Rectal smooth muscle tissue (tissue), 1 donor: ENCODE measurements at regions not wholly inside any gene's neighbourhood (a gene's known extent, or its start where the extent isn't known, plus 50 kb on each side); places are given as distances from the start of the nearest gene placed in this dataset.

Experiments used
- H3K27ac ChIP-seq: one replicate; pipeline ENCODE4 v1.7.0; 2013; ENCODE audit warnings: low read depth, low read length, inconsistent platforms
- H3K27me3 ChIP-seq: one replicate; pipeline ENCODE4 v1.7.0; 2013; ENCODE audit warnings: low read length; ENCODE audit not compliant: control insufficient read depth, insufficient read depth
- H3K36me3 ChIP-seq: one replicate; pipeline ENCODE4 v1.7.0; 2013; ENCODE audit warnings: low read length; ENCODE audit not compliant: control insufficient read depth, insufficient read depth
- H3K4me1 ChIP-seq: one replicate; pipeline ENCODE4 v1.7.0; 2013; ENCODE audit warnings: low read length; ENCODE audit not compliant: control insufficient read depth, insufficient read depth
- H3K4me3 ChIP-seq: one replicate; pipeline ENCODE4 v1.7.0; 2013; ENCODE audit warnings: low read length
- H3K9ac ChIP-seq: one replicate; pipeline ENCODE4 v1.7.0; 2013; ENCODE audit warnings: low read length

DNA sequence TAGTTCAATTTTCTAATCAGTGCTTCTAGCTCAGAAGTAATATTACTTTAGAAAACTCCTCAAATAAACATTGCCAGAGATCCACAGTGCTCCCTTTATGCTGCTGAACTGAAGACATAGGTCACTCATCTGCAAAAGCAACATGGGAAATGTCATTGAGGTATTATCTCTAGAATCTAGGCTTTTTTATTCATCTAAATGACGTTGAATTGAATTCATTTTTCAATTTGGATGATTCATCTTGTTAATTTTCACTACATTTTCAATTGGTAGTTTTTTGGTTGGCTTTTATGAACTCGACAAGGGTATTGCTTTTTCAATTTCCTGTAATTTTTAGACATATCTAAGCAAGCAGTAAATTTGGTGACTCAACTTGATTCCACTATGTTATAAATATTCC lies 275.4 kb downstream of the NFKBIZ start:
- Histone ChIP-seq H3K9ac (no peak overlapping the region), H3K36me3 (no peaks in the 10 kb centered on the region), H3K4me3 (no peak overlapping the region), H3K27me3 (no peaks in the 10 kb centered on the region), H3K4me1 (peaks cover 2% of the 10 kb centered on the region), H3K27ac (no peak overlapping the region)

DNA sequence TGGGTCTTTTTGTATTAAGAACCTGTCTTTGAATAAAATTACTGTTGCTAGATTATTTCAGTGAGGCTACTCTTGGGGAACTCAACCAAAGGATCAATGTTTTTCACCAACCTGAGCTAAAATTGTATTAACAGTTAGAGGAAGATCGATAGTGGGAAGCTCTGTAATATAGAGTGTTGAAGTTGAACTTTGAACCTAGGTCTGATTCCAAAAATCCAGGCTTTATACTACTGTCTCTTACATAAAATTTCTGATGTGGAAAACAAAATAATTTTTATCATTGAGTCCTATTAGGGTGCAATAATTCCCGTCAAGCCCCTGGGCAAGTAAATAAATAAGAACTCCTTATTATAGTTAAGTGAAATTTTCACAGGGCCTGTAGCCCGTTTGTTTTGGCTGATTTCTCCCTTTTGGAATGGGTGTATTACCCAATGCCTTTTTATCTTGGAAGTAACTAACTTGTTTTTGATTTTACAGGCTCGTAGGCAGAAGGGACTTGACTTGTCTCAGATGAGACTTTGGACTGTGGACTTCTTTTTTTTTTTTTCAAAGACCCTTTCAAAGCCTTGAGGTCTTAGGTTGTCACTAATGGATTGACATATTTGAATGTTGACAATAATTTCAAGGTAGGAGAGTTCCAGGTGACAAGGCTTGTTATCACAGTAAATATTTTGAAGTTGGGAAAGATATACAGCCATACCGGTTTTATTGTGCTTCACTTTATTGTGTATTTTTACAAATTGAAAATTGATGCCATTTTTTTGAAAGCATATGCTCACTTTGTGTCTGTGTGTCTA lies 276.1 kb downstream of the NFKBIZ start:
- no peak overlapping the region for H3K9ac ChIP-seq
- H3K27ac ChIP-seq = no peak overlapping the region
- no peaks in the 10 kb centered on the region for H3K27me3 ChIP-seq
- peaks cover 6% of the 10 kb centered on the region for H3K4me1 ChIP-seq
- no peaks in the 10 kb centered on the region for H3K36me3 ChIP-seq
- H3K4me3 ChIP-seq = no peak overlapping the region

DNA sequence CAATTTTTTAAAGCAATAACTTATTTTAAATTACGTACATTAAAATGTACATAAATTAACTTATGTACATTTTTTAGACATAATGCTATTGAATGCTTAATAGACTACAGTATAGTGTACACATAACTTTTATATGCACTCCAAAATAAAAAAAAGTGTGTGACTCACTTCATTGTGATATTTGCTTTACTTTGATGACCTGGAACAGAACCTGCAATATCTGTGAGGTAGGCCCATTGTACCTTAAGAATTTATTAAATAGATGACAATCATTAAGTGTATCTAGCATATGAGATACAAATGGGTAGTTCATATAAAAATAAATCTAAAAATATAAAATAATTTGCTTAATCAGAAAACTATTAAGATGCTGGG lies 276.7 kb downstream of the NFKBIZ start:
- H3K4me1 ChIP-seq = peaks cover 10% of the 10 kb centered on the region
- H3K36me3 ChIP-seq = no peaks in the 10 kb centered on the region
- H3K27me3 ChIP-seq = no peaks in the 10 kb centered on the region
- H3K9ac ChIP-seq = no peak overlapping the region
- no peak overlapping the region for H3K27ac ChIP-seq
- no peak overlapping the region for H3K4me3 ChIP-seq

- Histone ChIP-seq H3K4me1 (peaks cover 10% of the 10 kb centered on the region), H3K36me3 (no peaks in the 10 kb centered on the region), H3K27me3 (no peaks in the 10 kb centered on the region), H3K27ac (peak overlapping the region; percentile 90), H3K9ac (no peak overlapping the region), H3K4me3 (no peak overlapping the region)
Observed at GRCh38 chr3:102129760-102130608, 280.7 kb downstream of the NFKBIZ start.

DNA sequence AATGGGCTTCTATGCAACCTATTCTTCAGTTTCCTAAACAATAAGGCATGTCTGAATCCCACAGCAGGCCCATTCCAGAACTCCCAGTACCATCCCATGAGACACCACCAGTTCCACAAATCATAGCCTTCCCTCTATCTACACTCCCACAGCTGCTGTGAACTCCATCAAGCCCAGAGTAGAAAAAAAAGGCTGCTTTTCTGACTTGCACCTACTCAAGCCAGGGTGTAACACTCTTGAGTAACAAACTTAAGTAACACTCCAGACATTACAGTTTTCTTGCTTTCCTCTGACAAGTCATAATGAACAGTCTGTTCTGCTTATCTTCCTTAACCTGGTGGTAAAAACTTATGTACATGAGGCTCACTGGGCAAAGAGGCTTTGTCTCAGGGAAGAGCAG lies 283.1 kb downstream of the NFKBIZ start:
- Histone ChIP-seq H3K9ac (no peak overlapping the region), H3K27ac (peak overlapping the region; percentile 18), H3K27me3 (no peaks in the 10 kb centered on the region), H3K36me3 (no peaks in the 10 kb centered on the region), H3K4me1 (peaks cover 10% of the 10 kb centered on the region), H3K4me3 (no peak overlapping the region)

DNA sequence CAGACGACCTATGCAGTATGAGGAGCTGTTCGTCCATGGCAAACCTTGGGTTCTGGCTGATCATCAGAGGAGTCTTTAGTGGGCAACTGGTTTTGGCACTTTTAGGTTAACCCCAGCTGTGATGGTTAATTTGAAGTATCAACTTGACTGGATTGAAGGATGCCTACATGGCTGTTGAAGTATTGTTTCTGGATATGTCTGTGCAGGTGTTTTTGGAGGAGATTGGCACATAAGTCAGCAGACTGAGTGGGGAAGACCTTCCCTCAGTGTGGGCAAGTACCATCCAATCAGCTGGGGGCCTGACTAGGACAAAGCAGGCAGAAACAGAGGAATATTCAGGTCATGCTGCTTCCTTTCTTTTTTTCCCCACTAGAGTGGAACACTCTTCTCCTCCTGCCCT lies 284.1 kb downstream of the NFKBIZ start:
- Histone ChIP-seq H3K27ac (no peak overlapping the region), H3K27me3 (no peaks in the 10 kb centered on the region), H3K4me3 (no peak overlapping the region), H3K36me3 (no peaks in the 10 kb centered on the region), H3K9ac (no peak overlapping the region), H3K4me1 (peaks cover 10% of the 10 kb centered on the region)

GRCh38 chr3:102135316-102135715 lies 286.0 kb downstream of the NFKBIZ start:
- Histone ChIP-seq H3K36me3 (no peaks in the 10 kb centered on the region), H3K27ac (no peak overlapping the region), H3K4me1 (peaks cover 4% of the 10 kb centered on the region), H3K9ac (no peak overlapping the region), H3K4me3 (no peak overlapping the region), H3K27me3 (no peaks in the 10 kb centered on the region)

GRCh38 chr3:102136183-102136582 lies 286.9 kb downstream of the NFKBIZ start:
- no peak overlapping the region for H3K9ac ChIP-seq
- no peaks in the 10 kb centered on the region for H3K36me3 ChIP-seq
- H3K4me3 ChIP-seq = no peak overlapping the region
- no peaks in the 10 kb centered on the region for H3K27me3 ChIP-seq
- H3K4me1 ChIP-seq = peaks cover 6% of the 10 kb centered on the region
- H3K27ac ChIP-seq = no peak overlapping the region

- H3K4me3 ChIP-seq = no peak overlapping the region
- no peaks in the 10 kb centered on the region for H3K36me3 ChIP-seq
- H3K27me3 ChIP-seq = no peaks in the 10 kb centered on the region
- no peak overlapping the region for H3K27ac ChIP-seq
- no peak overlapping the region for H3K9ac ChIP-seq
- peaks cover 24% of the 10 kb centered on the region for H3K4me1 ChIP-seq
Observed at GRCh38 chr3:102140116-102140515, 290.8 kb downstream of the NFKBIZ start.

- H3K27me3 ChIP-seq = no peaks in the 10 kb centered on the region
- H3K27ac ChIP-seq = peak overlapping the region; percentile 40
- H3K4me3 ChIP-seq = no peak overlapping the region
- peaks cover 24% of the 10 kb centered on the region for H3K4me1 ChIP-seq
- H3K36me3 ChIP-seq = no peaks in the 10 kb centered on the region
- no peak overlapping the region for H3K9ac ChIP-seq
Observed at GRCh38 chr3:102141096-102141927, 292.0 kb downstream of the NFKBIZ start.

DNA sequence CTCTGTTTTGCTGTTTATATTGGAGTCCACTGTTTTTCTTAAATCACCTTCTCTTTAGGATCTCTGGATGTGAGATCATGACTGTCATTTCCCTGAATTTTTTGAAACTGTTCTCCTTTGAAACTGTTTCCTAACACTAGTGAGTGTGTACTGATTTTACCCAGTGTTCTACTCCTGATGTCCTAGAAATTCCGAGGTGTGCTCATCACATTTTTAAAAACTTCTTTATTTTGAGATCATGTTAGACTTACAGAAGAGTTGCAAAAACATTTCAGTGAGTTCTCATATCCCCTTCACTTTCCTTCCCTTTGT lies 292.6 kb downstream of the NFKBIZ start:
- Histone ChIP-seq H3K27ac (peak overlapping the region; percentile 40), H3K36me3 (no peaks in the 10 kb centered on the region)

GRCh38 chr3:102142379-102143060 lies 292.3 kb upstream of the ZPLD1 start:
- H3K36me3 ChIP-seq = no peaks in the 10 kb centered on the region
- H3K27ac ChIP-seq = peak overlapping the region; percentile 51
- H3K9ac ChIP-seq = no peak overlapping the region
- peaks cover 24% of the 10 kb centered on the region for H3K4me1 ChIP-seq
- H3K27me3 ChIP-seq = no peaks in the 10 kb centered on the region
- H3K4me3 ChIP-seq = no peak overlapping the region

More for the DNA sequence above, 292.6 kb downstream of the NFKBIZ start:
- Histone ChIP-seq H3K9ac (no peak overlapping the region), H3K4me1 (peaks cover 24% of the 10 kb centered on the region), H3K27me3 (no peaks in the 10 kb centered on the region), H3K4me3 (no peak overlapping the region)
